Neutrophil (primary cell): ENCODE measurements at regions not wholly inside any gene's neighbourhood (a gene's known extent, or its start where the extent isn't known, plus 50 kb on each side); places are given as distances from the start of the nearest gene placed in this dataset.

Experiments
- H3K27ac ChIP-seq: fragments of 200-600 bp; sonication (generic); 2 replicates; pipeline ENCODE4 v1.5.1; 2016; ENCODE audit warnings: mild to moderate bottlenecking, moderate library complexity
- H3K27me3 ChIP-seq: fragments of 200-600 bp; sonication (generic); 2 replicates; pipeline ENCODE4 v1.6.0; 2016; ENCODE audit warnings: mild to moderate bottlenecking
- H3K36me3 ChIP-seq: fragments of 200-600 bp; sonication (generic); 2 replicates; pipeline ENCODE4 v1.5.1; 2017
- H3K4me1 ChIP-seq, 2 experiments: fragments of 200-600 bp in 1 of 2; sonication (generic) in 1 of 2; 1 replicate in 1 of 2; 2 replicates in 1 of 2; pipeline versions ENCODE4 v1.5.1 to v1.6.1; 2013 to 2016; ENCODE audit warnings: low read depth in 1 of 2, low read length in 1 of 2, mild to moderate bottlenecking in 1 of 2, moderate library complexity in 1 of 2; ENCODE audit not compliant: control insufficient read depth in 1 of 2, insufficient read depth in 1 of 2
- H3K4me3 ChIP-seq, 2 experiments: fragments of 200-600 bp in 1 of 2; sonication (generic) in 1 of 2; 1 replicate in 1 of 2; 2 replicates in 1 of 2; pipeline ENCODE4 v1.5.1; 2013 to 2016; ENCODE audit warnings: low read depth in 1 of 2, low read length in 1 of 2, mild to moderate bottlenecking in 1 of 2, moderate library complexity in 1 of 2
- H3K9me3 ChIP-seq: fragments of 200-600 bp; sonication (generic); 2 replicates; pipeline ENCODE4 v1.5.1; 2016
- TF ChIP-seq, protein P1 (sequence below): fragments of 200-600 bp; sonication (generic); IDR thresholded peaks from 2 replicates; pipeline ENCODE4 v1.5.1; 2016; ENCODE audit warnings: antibody characterized with exemption

DNA sequence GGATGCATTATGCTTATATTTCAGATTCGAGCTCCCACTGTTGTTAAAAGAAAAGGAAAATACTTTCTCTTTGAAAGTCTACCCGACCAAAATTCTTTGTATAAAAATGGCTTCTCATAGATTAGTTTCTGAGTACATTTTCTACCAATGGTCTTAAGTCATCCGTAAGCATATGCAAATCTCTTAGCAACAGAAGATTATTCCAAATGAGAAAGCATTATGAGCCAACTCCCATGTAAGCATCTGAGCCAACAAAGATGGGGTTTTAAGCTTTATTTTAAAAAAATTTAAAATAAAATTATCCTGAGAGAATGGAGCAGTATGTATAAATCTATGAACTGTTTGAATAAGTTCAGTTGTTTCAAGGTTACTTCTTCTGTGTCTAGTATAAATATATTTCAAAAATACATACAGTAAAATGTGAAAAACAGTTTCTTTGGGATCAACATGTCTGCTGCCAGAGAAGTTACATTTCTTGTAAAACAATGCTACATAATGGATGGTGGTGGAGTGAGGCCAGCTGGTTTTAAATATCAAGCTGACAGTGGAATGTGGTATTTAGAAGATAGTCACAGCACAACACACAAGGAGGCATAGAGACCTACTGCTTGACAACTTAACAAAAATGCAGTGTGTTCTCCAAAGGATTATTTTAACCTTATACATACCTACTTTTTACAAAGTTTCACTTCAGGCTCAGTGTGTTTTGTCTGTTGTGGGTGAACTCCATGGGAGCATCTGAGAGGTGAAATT is 199.5 kb upstream of the DIPK2B start:
- Histone ChIP-seq H3K4me3 (no peak overlapping the region), H3K36me3 (no peaks in the 10 kb centered on the region), H3K27me3 (no peaks in the 10 kb centered on the region), H3K4me1 (no peaks in the 10 kb centered on the region), H3K9me3 (no peaks in the 10 kb centered on the region), H3K27ac (no peak overlapping the region)
- TF ChIP-seq, protein P1, sequence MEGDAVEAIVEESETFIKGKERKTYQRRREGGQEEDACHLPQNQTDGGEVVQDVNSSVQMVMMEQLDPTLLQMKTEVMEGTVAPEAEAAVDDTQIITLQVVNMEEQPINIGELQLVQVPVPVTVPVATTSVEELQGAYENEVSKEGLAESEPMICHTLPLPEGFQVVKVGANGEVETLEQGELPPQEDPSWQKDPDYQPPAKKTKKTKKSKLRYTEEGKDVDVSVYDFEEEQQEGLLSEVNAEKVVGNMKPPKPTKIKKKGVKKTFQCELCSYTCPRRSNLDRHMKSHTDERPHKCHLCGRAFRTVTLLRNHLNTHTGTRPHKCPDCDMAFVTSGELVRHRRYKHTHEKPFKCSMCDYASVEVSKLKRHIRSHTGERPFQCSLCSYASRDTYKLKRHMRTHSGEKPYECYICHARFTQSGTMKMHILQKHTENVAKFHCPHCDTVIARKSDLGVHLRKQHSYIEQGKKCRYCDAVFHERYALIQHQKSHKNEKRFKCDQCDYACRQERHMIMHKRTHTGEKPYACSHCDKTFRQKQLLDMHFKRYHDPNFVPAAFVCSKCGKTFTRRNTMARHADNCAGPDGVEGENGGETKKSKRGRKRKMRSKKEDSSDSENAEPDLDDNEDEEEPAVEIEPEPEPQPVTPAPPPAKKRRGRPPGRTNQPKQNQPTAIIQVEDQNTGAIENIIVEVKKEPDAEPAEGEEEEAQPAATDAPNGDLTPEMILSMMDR, result no peak

DNA sequence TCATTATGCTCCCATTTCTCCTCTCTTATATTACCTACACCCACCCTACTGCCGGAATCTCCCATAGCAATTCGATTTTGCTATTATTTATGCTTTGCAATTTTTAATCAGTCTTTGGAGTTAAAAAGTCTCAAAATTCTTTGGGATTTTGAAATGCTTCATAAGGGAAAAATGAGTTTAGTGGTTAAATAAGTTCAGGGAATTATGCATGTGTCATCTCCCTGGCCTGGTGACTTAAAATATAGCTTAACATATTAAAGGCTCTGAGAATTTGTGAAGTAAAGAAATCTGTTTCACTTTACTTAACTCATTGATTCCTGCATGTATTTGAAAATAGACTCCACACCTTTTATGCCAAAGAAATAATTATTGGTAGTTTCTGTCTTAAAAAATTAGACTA is 185.1 kb upstream of the DIPK2B start:
- TF ChIP-seq, protein P1, result no peak
- no peaks in the 10 kb centered on the region for H3K36me3 ChIP-seq
- H3K4me1 ChIP-seq, result no peaks in the 10 kb centered on the region
- no peak overlapping the region for H3K27ac ChIP-seq
- H3K9me3 ChIP-seq, result no peaks in the 10 kb centered on the region
- no peak overlapping the region for H3K4me3 ChIP-seq
- H3K27me3 ChIP-seq, result no peaks in the 10 kb centered on the region

DNA sequence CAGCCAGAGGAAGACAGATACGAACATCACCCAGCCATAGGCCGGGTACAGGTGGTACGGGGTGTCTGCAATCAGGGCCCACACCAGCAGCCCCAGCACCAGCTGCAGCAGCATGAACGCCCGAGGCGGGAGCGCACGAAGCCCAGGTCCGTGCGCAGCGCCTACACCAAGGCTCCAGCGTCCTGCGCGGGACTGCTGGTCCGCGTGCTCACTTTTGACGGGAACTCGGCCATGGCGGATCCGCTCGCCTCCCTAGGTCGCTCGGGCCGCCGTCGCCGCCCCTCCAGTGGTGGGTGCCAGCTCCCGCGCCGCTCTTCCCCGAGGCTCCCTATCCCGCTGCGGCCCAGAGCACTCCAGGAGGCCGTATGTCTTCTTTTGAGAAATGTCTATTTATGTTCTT is 181.2 kb upstream of the DIPK2B start:
- Histone ChIP-seq H3K9me3 (no peaks in the 10 kb centered on the region), H3K27ac (no peak overlapping the region), H3K4me1 (no peaks in the 10 kb centered on the region), H3K4me3 (no peak overlapping the region), H3K36me3 (no peaks in the 10 kb centered on the region), H3K27me3 (no peaks in the 10 kb centered on the region)
- TF ChIP-seq, protein P1, result no peak

DNA sequence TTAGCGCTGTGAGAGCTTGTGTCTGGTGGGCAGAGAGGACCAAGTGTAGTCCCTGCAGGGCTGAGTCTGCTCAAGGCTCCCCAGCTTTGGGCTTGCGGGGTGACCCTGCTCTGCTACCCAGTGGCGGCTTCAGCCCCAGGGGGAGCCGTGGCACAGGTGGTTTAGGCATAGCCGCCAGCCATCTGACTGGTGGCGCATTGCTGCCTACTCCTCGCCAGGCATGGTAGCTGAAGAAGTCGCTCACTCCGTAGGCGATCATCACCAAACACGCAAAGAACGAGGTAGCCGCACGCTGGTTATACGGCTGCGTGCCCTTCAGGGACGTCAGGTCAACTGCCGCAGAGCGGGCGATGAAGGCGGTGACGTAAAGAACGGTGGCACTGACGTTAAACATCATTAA is 180.7 kb upstream of the DIPK2B start:
- TF ChIP-seq, protein P1, result no peak
- Histone ChIP-seq H3K27me3 (no peaks in the 10 kb centered on the region), H3K4me1 (no peaks in the 10 kb centered on the region), H3K36me3 (no peaks in the 10 kb centered on the region), H3K27ac (no peak overlapping the region), H3K9me3 (no peaks in the 10 kb centered on the region), H3K4me3 (no peak overlapping the region)

DNA sequence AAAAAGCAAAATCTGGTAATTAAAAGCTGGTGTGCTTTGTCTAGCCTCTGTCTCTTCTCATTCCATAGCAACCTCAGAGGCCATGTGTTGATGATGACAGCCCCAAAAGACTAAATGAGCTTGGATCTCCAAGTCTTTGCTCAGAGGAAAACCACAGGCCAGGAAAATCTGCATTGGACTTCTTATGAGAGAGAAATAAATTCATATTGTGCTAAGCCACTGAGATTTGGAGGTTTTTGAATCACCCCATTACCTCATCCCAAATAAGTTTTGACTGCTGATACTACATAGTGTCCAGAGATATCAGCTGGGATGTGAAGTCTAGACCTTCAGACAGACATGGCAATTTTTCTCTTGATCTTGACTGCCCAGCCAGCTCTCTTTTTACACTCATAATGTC is 178.6 kb upstream of the DIPK2B start:
- Histone ChIP-seq H3K36me3 (no peaks in the 10 kb centered on the region), H3K4me3 (no peak overlapping the region), H3K9me3 (no peaks in the 10 kb centered on the region), H3K27ac (no peak overlapping the region), H3K27me3 (no peaks in the 10 kb centered on the region), H3K4me1 (no peaks in the 10 kb centered on the region)
- TF ChIP-seq, protein P1, result no peak
